ENCODE measurements at regions not wholly inside any gene's neighbourhood (a gene's known extent, or its start where the extent isn't known, plus 50 kb on each side); places are given as distances from the start of the nearest gene placed in this dataset.
"Not testable (repeated sequence)": the region's sequence is repeated elsewhere in the genome, so short reads cannot be mapped to it uniquely, and the experiment has no call there.

DNA sequence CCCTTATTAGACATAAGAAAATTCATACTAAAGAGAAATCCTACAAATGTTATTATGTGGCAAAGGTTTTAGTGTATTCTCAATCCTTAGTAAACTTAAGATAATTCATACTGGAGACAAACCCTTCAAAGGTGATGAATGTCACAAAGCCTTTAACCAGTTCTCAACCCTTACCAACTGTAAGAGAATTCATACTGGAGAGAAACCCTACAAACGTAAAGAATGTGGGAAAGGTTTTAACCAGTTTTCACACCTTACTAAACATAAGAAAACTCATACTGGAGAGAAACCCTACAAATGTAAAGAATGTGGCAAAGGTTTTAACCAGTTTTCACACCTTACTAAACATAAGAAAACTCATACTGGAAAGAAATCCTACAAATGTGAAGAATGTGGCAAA, 93.2 kb downstream of the ZNF680 start:
- Histone ChIP-seq H3K4me3 (no peak overlapping the region), H3K27ac (replicated peaks in 1 of 4) (no peak overlapping the region), H3K9me3 (peaks cover 0 to 15% (median 13%) of the 10 kb centered on the region in 4 donors), H3K36me3 (no peaks in the 10 kb centered on the region), H3K4me1 (peaks cover 0 to under 1% (median 0%) of the 10 kb centered on the region in 4 donors), H3K27me3 (no peaks in the 10 kb centered on the region)
- no peak for DNase-seq (ENCODE audit: extremely low spot score)
- intact Hi-C loops (cut with DNase I): no loop called here
- TF ChIP-seq POLR2AphosphoS5 (IDR thresholded peaks at IDR 0.05) (no peak), EP300 (IDR thresholded peaks at IDR 0.05) (no peak), POLR2A (IDR thresholded peaks at IDR 0.05; ENCODE audit: low read depth) (no peak)
- TF ChIP-seq, protein P1, sequence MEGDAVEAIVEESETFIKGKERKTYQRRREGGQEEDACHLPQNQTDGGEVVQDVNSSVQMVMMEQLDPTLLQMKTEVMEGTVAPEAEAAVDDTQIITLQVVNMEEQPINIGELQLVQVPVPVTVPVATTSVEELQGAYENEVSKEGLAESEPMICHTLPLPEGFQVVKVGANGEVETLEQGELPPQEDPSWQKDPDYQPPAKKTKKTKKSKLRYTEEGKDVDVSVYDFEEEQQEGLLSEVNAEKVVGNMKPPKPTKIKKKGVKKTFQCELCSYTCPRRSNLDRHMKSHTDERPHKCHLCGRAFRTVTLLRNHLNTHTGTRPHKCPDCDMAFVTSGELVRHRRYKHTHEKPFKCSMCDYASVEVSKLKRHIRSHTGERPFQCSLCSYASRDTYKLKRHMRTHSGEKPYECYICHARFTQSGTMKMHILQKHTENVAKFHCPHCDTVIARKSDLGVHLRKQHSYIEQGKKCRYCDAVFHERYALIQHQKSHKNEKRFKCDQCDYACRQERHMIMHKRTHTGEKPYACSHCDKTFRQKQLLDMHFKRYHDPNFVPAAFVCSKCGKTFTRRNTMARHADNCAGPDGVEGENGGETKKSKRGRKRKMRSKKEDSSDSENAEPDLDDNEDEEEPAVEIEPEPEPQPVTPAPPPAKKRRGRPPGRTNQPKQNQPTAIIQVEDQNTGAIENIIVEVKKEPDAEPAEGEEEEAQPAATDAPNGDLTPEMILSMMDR (IDR thresholded peaks at IDR 0.05): no peak
- 66% methylated on average over 1 of the region's 1 CpG for WGBS

DNA sequence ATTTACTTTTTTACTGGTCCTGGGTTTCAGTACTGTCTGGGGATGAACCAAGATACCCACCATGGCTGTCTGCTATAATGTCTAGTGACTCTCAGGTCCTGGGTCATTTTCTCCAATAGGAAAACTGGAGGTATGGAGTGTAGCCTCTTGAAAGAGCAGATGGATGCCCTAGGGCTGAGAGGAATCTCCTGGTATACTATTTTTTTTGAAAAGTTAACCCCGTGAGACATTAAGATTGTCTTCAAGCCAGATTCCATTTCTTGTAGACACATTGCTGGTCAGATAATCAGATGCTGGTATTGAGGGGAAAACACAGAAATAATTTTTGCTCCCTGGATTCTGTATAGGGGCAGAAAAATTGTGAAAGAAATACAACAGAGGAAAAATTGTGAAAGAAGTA, 97.3 kb downstream of the ZNF680 start:
- intact Hi-C loops (cut with DNase I): no loop called here

DNA sequence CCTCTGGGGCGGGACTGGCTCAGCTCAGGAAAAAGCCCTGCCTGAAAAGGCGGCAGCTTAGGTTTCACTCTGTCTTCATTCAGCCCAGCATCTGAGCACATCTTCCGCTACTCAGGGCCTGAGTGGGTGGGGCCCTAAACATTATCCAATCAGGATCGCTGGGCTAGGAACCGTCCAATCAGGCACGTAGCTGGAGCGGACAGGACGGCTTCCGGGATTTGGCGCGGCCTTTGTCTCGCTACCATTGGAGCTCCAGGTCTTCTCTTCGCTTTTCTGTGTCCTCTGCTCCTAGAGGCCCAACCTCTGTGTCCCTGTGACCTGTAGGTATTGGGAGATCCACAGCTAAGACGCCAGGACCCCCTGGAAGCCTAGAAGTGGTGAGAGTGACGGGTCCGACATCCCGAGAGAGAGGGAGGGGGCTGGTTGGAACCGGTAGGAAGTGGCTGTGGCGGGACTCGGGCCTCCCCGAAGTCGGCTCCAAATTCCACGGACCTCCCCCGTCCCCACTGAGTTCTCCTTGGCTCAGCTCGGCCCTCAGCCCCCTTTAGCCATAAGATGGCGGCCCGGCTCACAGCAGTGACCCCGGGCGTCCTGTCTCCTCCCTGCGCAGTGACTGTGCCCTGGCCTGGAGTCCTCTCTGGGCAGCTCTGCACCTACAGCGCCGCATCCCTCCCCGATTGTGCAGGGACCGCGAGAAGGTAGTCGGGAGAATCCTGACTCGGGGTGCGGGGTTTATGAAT, 99.1 kb downstream of the ZNF680 start:
- DNase-seq (ENCODE audit: extremely low spot score): peak; percentile 94
- peak in 1 of 2 donors; percentile 70 for TF ChIP-seq POLR2AphosphoS5 (IDR thresholded peaks at IDR 0.05)
- no peak for TF ChIP-seq POLR2A (IDR thresholded peaks at IDR 0.05; ENCODE audit: low read depth)
- intact Hi-C loops (cut with DNase I): no loop called here
- Histone ChIP-seq H3K36me3 (no peaks in the 10 kb centered on the region), H3K4me1 (peaks cover 0 to 7% (median 2%) of the 10 kb centered on the region in 4 donors), H3K27me3 (no peaks in the 10 kb centered on the region), H3K4me3 (peak overlapping the region; percentile 51 to 64 (median 56)), H3K27ac (replicated peaks in 1 of 4) (peak overlapping the region in 3 of 4 donors; percentile 51 to 63 (median 54)), H3K9me3 (peaks cover 0 to 3% (median under 1%) of the 10 kb centered on the region in 4 donors)
- 8% methylated on average over 21 of the region's 38 CpGs for WGBS

More for the DNA sequence above, 97.3 kb downstream of the ZNF680 start:
- 95% methylated on average over 1 of the region's 1 CpG for WGBS
- H3K4me3 ChIP-seq: no peak overlapping the region
- no peaks in the 10 kb centered on the region for H3K27me3 ChIP-seq
- H3K27ac ChIP-seq (replicated peaks in 1 of 4): no peak overlapping the region
- TF ChIP-seq, protein P1 (IDR thresholded peaks at IDR 0.05): no peak
- TF ChIP-seq POLR2A (IDR thresholded peaks at IDR 0.05; ENCODE audit: low read depth) (no peak), POLR2AphosphoS5 (IDR thresholded peaks at IDR 0.05) (no peak), EP300 (IDR thresholded peaks at IDR 0.05) (no peak)
- H3K36me3 ChIP-seq: no peaks in the 10 kb centered on the region
- peaks cover 0 to 15% (median 11%) of the 10 kb centered on the region in 4 donors for H3K9me3 ChIP-seq
- H3K4me1 ChIP-seq: peaks cover 0 to 7% (median 2%) of the 10 kb centered on the region in 4 donors
- no peak for DNase-seq (ENCODE audit: extremely low spot score)

DNA sequence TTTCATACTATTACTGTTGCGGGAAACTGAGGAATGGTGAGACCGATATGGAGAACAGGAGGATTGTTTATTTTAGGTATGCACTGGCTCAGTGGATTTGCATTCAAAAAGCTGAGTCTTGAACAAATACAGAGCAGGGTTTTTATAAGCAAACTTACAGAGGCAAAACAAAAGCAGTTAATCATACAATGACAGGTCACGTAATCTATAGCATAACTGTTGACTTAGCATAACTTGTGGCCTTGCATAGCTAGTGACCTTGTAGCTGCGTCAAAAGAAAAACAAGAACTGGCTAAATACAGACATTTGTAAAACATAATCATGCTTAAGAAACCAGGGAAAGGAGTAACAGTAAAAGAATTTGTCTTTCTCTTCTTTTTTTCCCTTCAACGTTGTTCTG, 103.0 kb downstream of the ZNF680 start:
- H3K27ac ChIP-seq (replicated peaks in 1 of 4); H3K9me3 ChIP-seq; intact Hi-C loops (cut with DNase I); H3K4me1 ChIP-seq; H3K4me3 ChIP-seq; H3K36me3 ChIP-seq; DNase-seq (ENCODE audit: extremely low spot score); H3K27me3 ChIP-seq: not testable (repeated sequence)
- WGBS: 63% methylated on average over 5 of the region's 5 CpGs

DNA sequence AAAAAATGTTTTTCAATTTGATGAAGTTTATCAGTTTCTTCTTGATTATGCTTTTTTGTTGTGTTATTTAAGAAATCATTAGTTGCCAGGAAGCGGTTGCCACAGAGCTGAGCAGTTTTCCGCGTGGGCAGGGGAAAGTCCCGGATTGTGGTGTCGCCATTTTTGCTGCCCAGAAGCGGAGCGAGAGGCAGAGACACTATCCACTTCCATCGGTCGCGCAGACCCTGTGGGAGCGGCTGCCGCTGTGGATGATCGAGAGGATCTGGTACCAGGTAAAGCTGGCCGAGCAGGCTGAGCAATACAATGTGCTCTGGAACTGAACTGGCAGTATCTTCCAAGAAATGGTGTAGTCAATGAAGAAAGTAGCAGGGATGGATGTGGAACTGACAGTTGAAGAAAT, 119.8 kb downstream of the ZNF736 start:
- no peak for DNase-seq (ENCODE audit: extremely low spot score)
- Histone ChIP-seq H3K36me3 (no peaks in the 10 kb centered on the region), H3K4me1 (no peaks in the 10 kb centered on the region), H3K27me3 (no peaks in the 10 kb centered on the region), H3K9me3 (peaks cover 0 to 3% (median 0%) of the 10 kb centered on the region in 4 donors), H3K27ac (replicated peaks in 1 of 4) (no peak overlapping the region), H3K4me3 (no peak overlapping the region)
- intact Hi-C loops (cut with DNase I): no loop called here
- 87% methylated on average over 14 of the region's 14 CpGs for WGBS
- TF ChIP-seq POLR2AphosphoS5 (IDR thresholded peaks at IDR 0.05): no peak
- TF ChIP-seq POLR2A (IDR thresholded peaks at IDR 0.05; ENCODE audit: low read depth): no peak
- TF ChIP-seq, protein P1 (IDR thresholded peaks at IDR 0.05): no peak
- TF ChIP-seq EP300 (IDR thresholded peaks at IDR 0.05): no peak
